Gastrocnemius medialis (tissue), 4 donors: ENCODE measurements at regions not wholly inside any gene's neighbourhood (a gene's known extent, or its start where the extent isn't known, plus 50 kb on each side); places are given as distances from the start of the nearest gene placed in this dataset.

Source experiments
- POLR2A ChIP-seq, 2 donors: fragments of 450-650 bp; IDR thresholded peaks; one replicate each; pipeline ENCODE4 v1.6.1; 2017; ENCODE audit warnings: antibody characterized with exemption in 2 of 2, mild to moderate bottlenecking in 2 of 2, moderate library complexity in 2 of 2
- TF ChIP-seq, protein P1 (sequence below), 5 experiments: fragments of 450-650 bp in 3 of 5; fragments of 200-600 bp in 2 of 5; sonication (generic) in 2 of 5; IDR thresholded peaks in 4 of 5; conservative IDR thresholded peaks in 1 of 5; 1 replicate in 4 of 5; 2 replicates in 1 of 5; pipeline ENCODE4 v1.5.1; 2016 to 2019; ENCODE audit warnings: antibody characterized with exemption in 5 of 5, mild to moderate bottlenecking in 3 of 5, moderate library complexity in 3 of 5

DNA sequence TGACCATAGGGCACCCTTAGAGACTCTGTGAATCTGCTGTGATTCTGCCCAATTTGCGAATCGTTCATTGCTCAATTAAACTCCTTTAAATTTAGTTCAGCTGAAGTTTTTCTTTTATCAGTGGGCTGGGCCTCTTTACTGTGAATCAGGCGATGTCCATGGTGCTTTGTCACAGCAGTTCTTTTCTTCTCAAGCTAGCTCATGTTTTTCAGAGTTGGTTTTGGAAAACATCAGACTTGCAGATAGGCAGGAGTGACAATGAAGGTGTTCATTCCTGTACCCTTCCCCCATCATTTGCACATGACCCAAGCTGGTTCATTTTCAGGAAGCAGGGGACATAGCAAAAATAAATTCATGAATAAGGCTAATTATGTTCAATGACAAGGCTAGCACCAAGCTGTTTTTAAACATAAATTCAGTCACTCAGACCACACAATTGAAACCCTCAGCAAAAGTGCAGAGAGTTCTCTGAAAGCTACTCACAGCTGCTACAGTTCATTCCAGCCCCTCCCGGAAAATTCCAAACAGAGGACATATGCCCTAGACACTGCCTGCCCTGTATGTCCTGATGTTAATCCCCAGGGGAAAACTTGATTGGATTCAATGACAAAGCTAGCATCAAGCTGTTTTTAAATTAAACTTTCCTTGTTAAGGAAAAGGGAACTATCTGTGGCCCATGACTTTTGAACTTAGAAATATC, 383.3 kb downstream of the C12orf75 start:
- TF ChIP-seq, protein P1, sequence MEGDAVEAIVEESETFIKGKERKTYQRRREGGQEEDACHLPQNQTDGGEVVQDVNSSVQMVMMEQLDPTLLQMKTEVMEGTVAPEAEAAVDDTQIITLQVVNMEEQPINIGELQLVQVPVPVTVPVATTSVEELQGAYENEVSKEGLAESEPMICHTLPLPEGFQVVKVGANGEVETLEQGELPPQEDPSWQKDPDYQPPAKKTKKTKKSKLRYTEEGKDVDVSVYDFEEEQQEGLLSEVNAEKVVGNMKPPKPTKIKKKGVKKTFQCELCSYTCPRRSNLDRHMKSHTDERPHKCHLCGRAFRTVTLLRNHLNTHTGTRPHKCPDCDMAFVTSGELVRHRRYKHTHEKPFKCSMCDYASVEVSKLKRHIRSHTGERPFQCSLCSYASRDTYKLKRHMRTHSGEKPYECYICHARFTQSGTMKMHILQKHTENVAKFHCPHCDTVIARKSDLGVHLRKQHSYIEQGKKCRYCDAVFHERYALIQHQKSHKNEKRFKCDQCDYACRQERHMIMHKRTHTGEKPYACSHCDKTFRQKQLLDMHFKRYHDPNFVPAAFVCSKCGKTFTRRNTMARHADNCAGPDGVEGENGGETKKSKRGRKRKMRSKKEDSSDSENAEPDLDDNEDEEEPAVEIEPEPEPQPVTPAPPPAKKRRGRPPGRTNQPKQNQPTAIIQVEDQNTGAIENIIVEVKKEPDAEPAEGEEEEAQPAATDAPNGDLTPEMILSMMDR (IDR thresholded peaks at IDR 0.05 in 4 of 5, conservative IDR thresholded peaks at IDR 0.05 in 1 of 5) = no peak
- TF ChIP-seq POLR2A (IDR thresholded peaks at IDR 0.05) = no peak
